HepG2 (cell line): ENCODE measurements at regions not wholly inside any gene's neighbourhood (a gene's known extent, or its start where the extent isn't known, plus 50 kb on each side); places are given as distances from the start of the nearest gene placed in this dataset.

Experiments
- ATAC-seq: fragments of 200-7000 bp; cut with Tn5 transposase; 3 replicates; pipeline ENCODE4 v1.9.1; 2020; ENCODE audit warnings: mild to moderate bottlenecking, moderate library complexity
- BruUV-seq: library from RNA; stranded (reverse); fragments of 400-500 nt; replicated peaks from 2 replicates; lab custom pipeline; 2021; lab: Mats Ljungman, UMichigan
- CTCF ChIA-PET: fragments of 300-600 bp; formaldehyde crosslinking; extraction: SDS; loops from one replicate; lab custom pipeline; 2021; ENCODE audit warnings: low total read pairs, inconsistent platforms, low intra/inter-chr PET ratio; lab: Yijun Ruan, JAX
- POLR2A ChIA-PET: fragments of 350-600 bp; sonication (Branson Sonifier 250); formaldehyde crosslinking; loops from one replicate; lab custom pipeline; 2020; ENCODE audit warnings: antibody characterized with exemption, inconsistent platforms; lab: Yijun Ruan, JAX
- DNase-seq: peaks from one replicate; pipeline ENCODE4 v3.0.0-alpha.2; 2015; ENCODE audit warnings: low spot score
- FAIRE-seq: peaks from 3 replicates; lab custom pipeline; 2011; peaks lifted over from hg19 to GRCh38; lab: Jason Lieb, UNC
- H2AFZ ChIP-seq: one replicate; pipeline ENCODE4 v1.6.1; 2011; ENCODE audit warnings: low read length, inconsistent platforms
- H3K27ac ChIP-seq: fragments of 300-600 bp; 3 replicates; pipeline ENCODE4 v1.8.0; 2011; ENCODE audit warnings: mixed run types, mild to moderate bottlenecking, mixed read lengths, low read length, inconsistent platforms; ENCODE audit not compliant: insufficient read depth; ENCODE audit errors: extremely low read length
- H3K27me3 ChIP-seq, 2 experiments: fragments of 200-600 bp in 1 of 2; 2 replicates in 1 of 2; 3 replicates in 1 of 2; pipeline versions ENCODE4 v1.6.0 to v1.8.0; 2011; ENCODE audit warnings: low read length in 2 of 2, mild to moderate bottlenecking in 2 of 2, moderate library complexity in 2 of 2, inconsistent platforms in 1 of 2; ENCODE audit not compliant: insufficient read depth in 2 of 2, control insufficient read depth in 1 of 2
- H3K36me3 ChIP-seq, 2 experiments: fragments of 200-600 bp in 1 of 2; replicated peaks in 1 of 2; 2 replicates in 1 of 2; 3 replicates in 1 of 2; pipeline versions ENCODE4 v1.5.1 to v1.8.0; 2011; ENCODE audit warnings: low read length in 2 of 2, inconsistent platforms in 1 of 2; ENCODE audit not compliant: insufficient read depth in 2 of 2, control insufficient read depth in 1 of 2
- H3K4me1 ChIP-seq: 2 replicates; pipeline ENCODE4 v1.5.1; 2012; ENCODE audit warnings: low read length, inconsistent platforms; ENCODE audit not compliant: insufficient read depth
- H3K4me2 ChIP-seq: 2 replicates; pipeline ENCODE4 v1.6.0; 2011; ENCODE audit warnings: low read depth, low read length, inconsistent platforms
- H3K4me3 ChIP-seq, 3 experiments: fragments of 200-600 bp in 1 of 3; sonication (generic), shearing (Covaris generic) in 1 of 3; replicated peaks in 1 of 3; 2 replicates each; pipeline ENCODE4 v1.5.1; 2011 to 2016; ENCODE audit warnings: low read length in 3 of 3, inconsistent platforms in 2 of 3, low read depth in 2 of 3, mild to moderate bottlenecking in 2 of 3, control low read depth in 1 of 3, mixed read lengths in 1 of 3; ENCODE audit not compliant: insufficient read depth in 1 of 3
- H3K79me2 ChIP-seq: one replicate; pipeline ENCODE4 v1.6.1; 2011; ENCODE audit warnings: low read length, inconsistent platforms; ENCODE audit not compliant: insufficient read depth
- H3K9ac ChIP-seq: 2 replicates; pipeline ENCODE4 v1.6.0; 2011; ENCODE audit warnings: mild to moderate bottlenecking, low read depth, low read length, inconsistent platforms; ENCODE audit not compliant: insufficient read depth
- H3K9me3 ChIP-seq: 2 replicates; pipeline ENCODE4 v1.5.1; 2012; ENCODE audit warnings: mild to moderate bottlenecking, low read length
- H4K20me1 ChIP-seq: 2 replicates; pipeline ENCODE4 v1.6.0; 2011; ENCODE audit warnings: inconsistent platforms, mild to moderate bottlenecking, low read length, moderate library complexity; ENCODE audit not compliant: insufficient read depth
- ATF7 ChIP-seq, 2 experiments: fragments of 450-650 bp in 1 of 2; sonication (generic) in 1 of 2; formaldehyde crosslinking in 1 of 2; IDR thresholded peaks; 2 replicates each; pipeline versions ENCODE4 v1.4.0 to v1.6.1; 2016 to 2020; ENCODE audit warnings: antibody characterized with exemption in 1 of 2, mild to moderate bottlenecking in 1 of 2, missing genetic modification reagents in 1 of 2
- MZF1 ChIP-seq: sonication (generic); formaldehyde crosslinking; IDR thresholded peaks from 2 replicates; pipeline ENCODE4 v1.8.1; 2023; ENCODE audit warnings: mild to moderate bottlenecking, missing genetic modification reagents, borderline replicate concordance
- PAX8 ChIP-seq: sonication (generic); formaldehyde crosslinking; IDR thresholded peaks from 2 replicates; pipeline ENCODE4 v1.8.0; 2022; ENCODE audit warnings: mild to moderate bottlenecking, missing genetic modification reagents, borderline replicate concordance
- PPARG ChIP-seq: conservative IDR thresholded peaks from 2 replicates; pipeline ENCODE4 v1.6.1; 2016; ENCODE audit warnings: missing biosample characterization, missing genetic modification reagents
- REST ChIP-seq, 2 experiments: IDR thresholded peaks; 2 replicates each; pipeline ENCODE4 v1.6.1; 2011 to 2012; ENCODE audit warnings: low read length in 2 of 2, borderline replicate concordance in 1 of 2, low read depth in 1 of 2, mild to moderate bottlenecking in 1 of 2, moderate library complexity in 1 of 2
- ZNF598 ChIP-seq: sonication (generic); formaldehyde crosslinking; IDR thresholded peaks from 2 replicates; pipeline ENCODE4 v1.5.1; 2020; ENCODE audit warnings: mild to moderate bottlenecking, missing genetic modification reagents, borderline replicate concordance
- WGBS: methylation state at CpG from one replicate; pipeline ENCODE4 v1.1.6; 2017; ENCODE audit warnings: low lambda C conversion rate; 5-methylcytosine and 5-hydroxymethylcytosine counted together
- in situ Hi-C: cut with HindIII; loops from 2 replicates; pipeline ENCODE4 v1.10.0; 2017; ENCODE audit warnings: low pct_unique_long_range_greater_than_20kb; ENCODE audit not compliant: extremely low pct_ligation_motif_present
- intact Hi-C: fragments of 100-400 bp; cut with micrococcal nuclease; formaldehyde crosslinking; loops from one replicate; pipeline ENCODE4 v1.10.0; 2022; ENCODE audit not compliant: unreplicated experiment

DNA sequence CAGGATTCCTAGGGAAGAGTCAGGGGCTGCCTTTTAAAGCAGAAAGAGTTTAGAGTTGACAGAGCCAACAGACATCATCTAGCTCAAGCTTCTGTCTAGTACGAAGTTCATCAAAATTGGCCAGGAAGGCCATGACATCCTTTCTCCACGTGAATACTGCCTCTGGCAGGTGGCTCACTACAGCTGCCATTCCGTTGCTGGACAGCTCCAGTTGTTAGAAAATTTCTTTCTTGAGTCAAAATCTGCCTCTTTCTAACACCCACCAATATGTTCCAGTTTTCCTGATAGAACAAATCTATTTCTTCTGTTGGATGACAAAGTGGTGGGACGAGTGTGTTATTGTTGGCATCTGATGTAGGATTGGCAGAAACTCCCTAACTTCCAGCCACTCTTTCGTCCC lies 154.9 kb downstream of the ADRA2A start:
- intact Hi-C loops = no loop called here
- CTCF ChIA-PET = no interaction called here
- H3K27ac ChIP-seq = no peak overlapping the region
- BruUV-seq = no TSS peak
- no peak overlapping the region for H3K9ac ChIP-seq
- no peaks in the 10 kb centered on the region for H3K79me2 ChIP-seq
- no peaks in the 10 kb centered on the region for H3K4me1 ChIP-seq
- no peaks in the 10 kb centered on the region for H3K27me3 ChIP-seq
- POLR2A ChIA-PET = no interaction called here
- H2AFZ ChIP-seq = no peak overlapping the region
- no peak for ATAC-seq
- TF ChIP-seq REST (IDR thresholded peaks at IDR 0.05; ENCODE audit: borderline replicate concordance in 1 of 2, low read depth in 1 of 2, low read length in 2 of 2) (peak in 1 of 2 experiments; percentile 76; a peak in 3 of 4 replicates), PPARG (CRISPR knock-in tag) (no peak), ATF7 (IDR thresholded peaks at IDR 0.05) (no peak), ATF7 (CRISPR knock-in tag; IDR thresholded peaks at IDR 0.05) (no peak), ZNF598 (CRISPR knock-in tag) (no peak), PAX8 (CRISPR knock-in tag) (no peak), MZF1 (CRISPR knock-in tag) (no peak)
- TF ChIP-seq, all 625 proteins: peak for 1
- in situ Hi-C loops = no loop called here
- FAIRE-seq (no peak), DNase-seq (no peak)
- no peak overlapping the region for H3K4me2 ChIP-seq
- H3K4me3 ChIP-seq = no peak overlapping the region
- H3K36me3 ChIP-seq = no peaks in the 10 kb centered on the region
- H3K9me3 ChIP-seq = no peaks in the 10 kb centered on the region
- no peaks in the 10 kb centered on the region for H4K20me1 ChIP-seq
- WGBS = 2% methylated on average over 5 of the region's 5 CpGs
